MM.1S (cell line): ENCODE measurements at regions not wholly inside any gene's neighbourhood (a gene's known extent, or its start where the extent isn't known, plus 50 kb on each side); places are given as distances from the start of the nearest gene placed in this dataset.

Experiments
- DNase-seq: peaks from one replicate; pipeline ENCODE4 v3.0.0-alpha.2; 2015
- H2AFZ ChIP-seq: fragments of 300-600 bp; sonication (generic); 2 replicates; pipeline ENCODE4 v1.6.0; 2016; ENCODE audit warnings: antibody characterized with exemption, low read length
- H3F3A ChIP-seq: fragments of 300-600 bp; sonication (generic); 2 replicates; pipeline ENCODE4 v1.6.1; 2016; ENCODE audit warnings: mild to moderate bottlenecking, antibody characterized with exemption, low read length, moderate library complexity, mixed read lengths; ENCODE audit not compliant: insufficient read depth
- H3K27ac ChIP-seq: fragments of 300-600 bp; sonication (generic); 2 replicates; pipeline ENCODE4 v1.5.1; 2016; ENCODE audit warnings: mild to moderate bottlenecking, low read length
- H3K27me3 ChIP-seq: fragments of 300-600 bp; sonication (generic); replicated peaks from 2 replicates; pipeline ENCODE4 v1.6.0; 2016; ENCODE audit warnings: low read length; ENCODE audit not compliant: insufficient read depth
- H3K36me3 ChIP-seq: fragments of 300-600 bp; sonication (generic); replicated peaks from 2 replicates; pipeline ENCODE4 v1.6.1; 2016; ENCODE audit warnings: mild to moderate bottlenecking, low read length, mixed read lengths; ENCODE audit not compliant: insufficient read depth
- H3K4me1 ChIP-seq: fragments of 300-600 bp; sonication (generic); 2 replicates; pipeline ENCODE4 v1.6.1; 2016; ENCODE audit warnings: low read length, mixed read lengths
- H3K4me2 ChIP-seq: fragments of 300-600 bp; sonication (generic); 2 replicates; pipeline ENCODE4 v1.6.0; 2016; ENCODE audit warnings: low read depth, low read length
- H3K4me3 ChIP-seq: fragments of 300-600 bp; sonication (generic); 2 replicates; pipeline ENCODE4 v1.5.1; 2016; ENCODE audit warnings: low read length, mixed read lengths
- H3K79me2 ChIP-seq: fragments of 300-600 bp; sonication (generic); 2 replicates; pipeline ENCODE4 v1.6.1; 2016; ENCODE audit warnings: mixed run types, low read length, mixed read lengths
- H3K9ac ChIP-seq: fragments of 300-600 bp; sonication (generic); 2 replicates; pipeline ENCODE4 v1.6.1; 2016; ENCODE audit warnings: low read length, mixed read lengths
- H3K9me2 ChIP-seq: fragments of 300-600 bp; sonication (generic); replicated peaks from 2 replicates; pipeline ENCODE4 v1.6.1; 2016; ENCODE audit warnings: mild to moderate bottlenecking, low read length, mixed read lengths; ENCODE audit not compliant: insufficient read depth
- H3K9me3 ChIP-seq: fragments of 300-600 bp; sonication (generic); replicated peaks from 2 replicates; pipeline ENCODE4 v1.6.1; 2016; ENCODE audit warnings: mild to moderate bottlenecking, low read length, mixed read lengths; ENCODE audit not compliant: insufficient read depth
- H4K20me1 ChIP-seq: fragments of 300-600 bp; sonication (generic); 2 replicates; pipeline ENCODE4 v1.6.1; 2016; ENCODE audit warnings: mild to moderate bottlenecking, low read length, moderate library complexity, mixed read lengths; ENCODE audit not compliant: insufficient read depth
- EZH2 ChIP-seq: fragments of 300-600 bp; sonication (generic); optimal IDR thresholded peaks from 2 replicates; pipeline ENCODE3; 2017; ENCODE audit warnings: low read depth, mild to moderate bottlenecking, antibody characterized with exemption, low read length, mixed read lengths
- EZH2phosphoT487 ChIP-seq: fragments of 300-600 bp; sonication (generic); IDR thresholded peaks from 2 replicates; pipeline ENCODE4 v1.6.1; 2018; ENCODE audit warnings: antibody characterized with exemption, low read length
- TF ChIP-seq, protein P1 (sequence below): fragments of 300-600 bp; sonication (generic); IDR thresholded peaks from 2 replicates; pipeline ENCODE4 v1.5.1; 2016; ENCODE audit warnings: antibody characterized with exemption, low read length, mixed read lengths

DNA sequence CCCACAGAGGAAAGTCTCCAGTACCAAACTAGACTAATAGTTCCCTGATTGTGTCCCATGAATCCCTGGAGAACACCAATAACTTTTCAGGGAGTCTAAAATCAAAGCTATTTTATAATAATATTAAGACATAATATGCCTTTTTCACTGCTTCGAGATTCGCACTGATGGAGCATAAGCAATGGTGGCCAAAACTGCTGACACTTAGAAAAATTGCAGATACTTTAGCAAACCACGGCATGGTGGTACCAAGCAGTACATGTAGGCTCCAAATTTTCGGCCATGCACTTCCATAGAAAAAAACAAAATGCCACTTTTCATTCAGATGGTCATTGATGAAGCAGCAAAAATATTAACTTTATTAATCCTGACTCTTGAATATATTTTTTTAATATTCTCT is 100.3 kb upstream of the PCSK1 start:
- H3K27me3 ChIP-seq = no peaks in the 10 kb centered on the region
- no peak overlapping the region for H3K27ac ChIP-seq
- no peaks in the 10 kb centered on the region for H3F3A ChIP-seq
- no peak overlapping the region for H3K9ac ChIP-seq
- no peaks in the 10 kb centered on the region for H3K36me3 ChIP-seq
- no peak overlapping the region for H2AFZ ChIP-seq
- peaks cover 3% of the 10 kb centered on the region; the same call in 1 of the 2 replicates for H3K4me1 ChIP-seq
- no peaks in the 10 kb centered on the region for H4K20me1 ChIP-seq
- no peak overlapping the region for H3K4me2 ChIP-seq
- TF ChIP-seq, protein P1, sequence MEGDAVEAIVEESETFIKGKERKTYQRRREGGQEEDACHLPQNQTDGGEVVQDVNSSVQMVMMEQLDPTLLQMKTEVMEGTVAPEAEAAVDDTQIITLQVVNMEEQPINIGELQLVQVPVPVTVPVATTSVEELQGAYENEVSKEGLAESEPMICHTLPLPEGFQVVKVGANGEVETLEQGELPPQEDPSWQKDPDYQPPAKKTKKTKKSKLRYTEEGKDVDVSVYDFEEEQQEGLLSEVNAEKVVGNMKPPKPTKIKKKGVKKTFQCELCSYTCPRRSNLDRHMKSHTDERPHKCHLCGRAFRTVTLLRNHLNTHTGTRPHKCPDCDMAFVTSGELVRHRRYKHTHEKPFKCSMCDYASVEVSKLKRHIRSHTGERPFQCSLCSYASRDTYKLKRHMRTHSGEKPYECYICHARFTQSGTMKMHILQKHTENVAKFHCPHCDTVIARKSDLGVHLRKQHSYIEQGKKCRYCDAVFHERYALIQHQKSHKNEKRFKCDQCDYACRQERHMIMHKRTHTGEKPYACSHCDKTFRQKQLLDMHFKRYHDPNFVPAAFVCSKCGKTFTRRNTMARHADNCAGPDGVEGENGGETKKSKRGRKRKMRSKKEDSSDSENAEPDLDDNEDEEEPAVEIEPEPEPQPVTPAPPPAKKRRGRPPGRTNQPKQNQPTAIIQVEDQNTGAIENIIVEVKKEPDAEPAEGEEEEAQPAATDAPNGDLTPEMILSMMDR = no peak
- TF ChIP-seq EZH2 = no peak
- TF ChIP-seq EZH2phosphoT487 = no peak
- H3K4me3 ChIP-seq = no peak overlapping the region
- H3K9me2 ChIP-seq = no peaks in the 10 kb centered on the region
- H3K79me2 ChIP-seq = no peaks in the 10 kb centered on the region
- DNase-seq = no peak
- no peaks in the 10 kb centered on the region for H3K9me3 ChIP-seq

DNA sequence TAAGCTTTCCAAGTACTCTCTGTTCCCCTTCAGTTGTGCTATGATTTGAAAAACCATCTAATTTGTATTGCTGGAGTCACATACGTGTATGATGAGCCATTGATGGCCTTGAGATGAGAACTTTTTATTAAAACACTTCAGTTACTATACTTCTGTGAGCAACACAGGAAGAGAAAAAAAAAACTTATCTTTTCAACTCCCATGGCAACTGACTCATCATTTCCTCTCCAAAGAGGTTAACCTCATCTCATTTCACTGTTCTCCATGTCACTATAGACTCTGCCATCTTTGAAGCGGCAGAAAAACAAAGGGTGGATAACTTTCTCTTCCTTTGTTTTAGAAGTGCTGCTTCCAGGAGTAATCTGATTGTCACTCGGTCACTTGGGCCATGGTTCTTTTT is 104.3 kb upstream of the PCSK1 start:
- Histone ChIP-seq H3F3A (no peaks in the 10 kb centered on the region), H3K27ac (no peak overlapping the region), H3K9me2 (no peaks in the 10 kb centered on the region), H4K20me1 (no peaks in the 10 kb centered on the region), H3K79me2 (no peaks in the 10 kb centered on the region), H3K4me2 (no peak overlapping the region), H3K4me3 (no peak overlapping the region), H3K9me3 (no peaks in the 10 kb centered on the region), H3K9ac (no peak overlapping the region), H3K36me3 (no peaks in the 10 kb centered on the region), H3K27me3 (no peaks in the 10 kb centered on the region), H2AFZ (no peak overlapping the region), H3K4me1 (peaks cover 3% of the 10 kb centered on the region; the same call in 1 of the 2 replicates)
- TF ChIP-seq EZH2phosphoT487 = no peak
- no peak for TF ChIP-seq EZH2
- TF ChIP-seq, protein P1 = no peak
- DNase-seq = peak; percentile 44

DNA sequence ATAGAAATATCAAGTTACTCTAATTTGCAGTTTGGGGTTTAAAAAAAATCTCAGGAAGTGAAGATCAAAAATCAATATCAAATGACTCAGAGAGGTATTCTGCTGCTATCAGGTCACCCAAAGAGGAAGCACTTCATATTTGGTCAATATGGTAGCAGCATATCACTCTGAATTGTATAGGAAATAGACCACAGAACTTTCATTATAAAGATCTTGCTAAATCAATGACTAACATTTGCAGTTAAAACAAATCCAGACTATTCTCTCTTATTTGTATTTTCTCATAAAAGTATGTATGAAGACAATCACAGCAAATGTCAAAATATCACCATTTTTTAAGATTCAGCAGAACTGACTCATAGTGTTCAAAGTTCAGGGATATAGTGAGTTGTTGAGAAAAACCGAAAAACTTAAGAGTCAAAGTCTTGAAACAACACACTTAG is 105.8 kb upstream of the PCSK1 start:
- no peak for DNase-seq
- Histone ChIP-seq H2AFZ (no peak overlapping the region), H3K27ac (no peak overlapping the region), H3K9me2 (no peaks in the 10 kb centered on the region), H3F3A (no peaks in the 10 kb centered on the region), H3K27me3 (no peaks in the 10 kb centered on the region), H4K20me1 (no peaks in the 10 kb centered on the region), H3K9me3 (no peaks in the 10 kb centered on the region), H3K4me2 (no peak overlapping the region), H3K36me3 (no peaks in the 10 kb centered on the region), H3K79me2 (no peaks in the 10 kb centered on the region), H3K4me3 (no peak overlapping the region), H3K4me1 (peaks cover 3% of the 10 kb centered on the region; the same call in 1 of the 2 replicates), H3K9ac (no peak overlapping the region)
- TF ChIP-seq EZH2 (no peak), EZH2phosphoT487 (no peak)
- TF ChIP-seq, protein P1 = no peak

DNA sequence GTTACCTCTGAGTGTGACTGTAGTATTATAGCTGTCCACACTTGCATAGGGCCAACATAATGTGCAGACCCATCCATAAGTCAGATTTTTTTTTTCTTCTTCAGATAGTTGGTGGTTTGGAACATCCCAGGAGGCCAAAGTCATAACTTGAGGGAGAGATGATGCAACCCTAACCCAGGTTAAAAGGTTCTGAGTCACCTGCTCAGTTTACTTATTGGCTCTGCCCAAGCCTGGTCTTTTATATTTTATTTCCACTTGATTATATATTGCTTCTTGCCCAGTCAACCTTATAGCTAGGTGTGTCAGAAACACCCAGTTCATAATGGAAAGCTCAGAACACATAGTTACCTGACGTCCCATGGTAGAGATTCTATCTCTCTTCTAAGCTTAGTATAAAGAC is 113.1 kb upstream of the PCSK1 start:
- no peaks in the 10 kb centered on the region for H3K36me3 ChIP-seq
- DNase-seq = no peak
- H4K20me1 ChIP-seq = no peaks in the 10 kb centered on the region
- no peaks in the 10 kb centered on the region for H3F3A ChIP-seq
- no peak for TF ChIP-seq EZH2phosphoT487
- no peak for TF ChIP-seq EZH2
- TF ChIP-seq, protein P1 = no peak
- H3K4me3 ChIP-seq = no peak overlapping the region
- H3K4me2 ChIP-seq = no peak overlapping the region
- H3K27ac ChIP-seq = no peak overlapping the region
- H3K27me3 ChIP-seq = no peaks in the 10 kb centered on the region
- no peaks in the 10 kb centered on the region for H3K4me1 ChIP-seq
- no peaks in the 10 kb centered on the region for H3K9me3 ChIP-seq
- no peaks in the 10 kb centered on the region for H3K79me2 ChIP-seq
- no peak overlapping the region for H2AFZ ChIP-seq
- no peaks in the 10 kb centered on the region for H3K9me2 ChIP-seq
- H3K9ac ChIP-seq = no peak overlapping the region
